Activated CD8-positive, alpha-beta memory T cell treated with anti-CD3 and anti-CD28 coated beads, Interleukin-2, amount 50 U/mL, for 1 hour (primary cell): ENCODE measurements at regions not wholly inside any gene's neighbourhood (a gene's known extent, or its start where the extent isn't known, plus 50 kb on each side); places are given as distances from the start of the nearest gene placed in this dataset.
"Not testable (repeated sequence)": the region's sequence is repeated elsewhere in the genome, so short reads cannot be mapped to it uniquely, and the experiment has no call there.

Experiments used
- DNase-seq: peaks from one replicate; pipeline ENCODE4 v3.0.0-alpha.2; 2020; ENCODE audit errors: extremely low read depth

DNA sequence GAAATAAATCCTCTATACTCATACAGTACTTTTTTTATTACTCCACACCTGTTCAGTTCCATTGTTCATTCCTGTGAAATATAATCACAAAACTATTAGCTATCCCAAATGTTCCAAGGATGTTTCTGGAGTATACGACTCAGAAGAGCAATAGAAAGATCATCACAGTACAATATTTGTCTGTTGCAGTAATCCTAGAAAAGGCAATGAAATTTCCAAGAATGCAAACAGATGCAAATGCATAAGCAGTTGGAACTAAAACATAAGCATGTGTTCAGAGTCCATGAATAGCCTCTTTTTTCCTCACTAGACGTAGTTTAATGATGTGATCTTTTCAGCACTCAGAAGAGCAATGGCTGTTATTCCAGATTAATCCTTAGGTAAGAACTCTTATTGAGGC is 55.2 kb downstream of the RTL3 start:
- no peak for DNase-seq

GRCh38 chrX:78595901-78596502 is 63.1 kb downstream of the RTL3 start:
- no peak for DNase-seq

DNA sequence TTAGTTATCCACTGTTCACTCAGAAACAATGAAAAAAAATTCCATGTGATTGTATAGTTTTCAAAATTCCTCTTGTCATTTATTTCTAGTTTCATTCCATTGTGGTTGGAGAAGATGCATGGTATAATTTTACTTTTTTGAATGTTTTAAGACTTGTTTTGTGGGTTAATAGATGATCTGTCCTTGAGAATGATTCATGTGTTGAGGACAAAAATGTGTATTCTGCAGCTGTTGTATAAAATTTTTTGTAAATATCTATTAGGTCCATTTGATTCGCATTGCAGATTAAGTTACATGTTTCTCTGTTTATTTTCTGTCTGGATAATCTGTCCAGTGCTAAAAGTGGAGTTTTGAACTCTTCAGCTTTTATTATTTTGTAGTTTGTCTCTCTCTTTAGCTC is 65.4 kb downstream of the RTL3 start:
- DNase-seq, result no peak

GRCh38 chrX:78592030-78592429 is 67.1 kb downstream of the RTL3 start:
- no peak for DNase-seq

DNA sequence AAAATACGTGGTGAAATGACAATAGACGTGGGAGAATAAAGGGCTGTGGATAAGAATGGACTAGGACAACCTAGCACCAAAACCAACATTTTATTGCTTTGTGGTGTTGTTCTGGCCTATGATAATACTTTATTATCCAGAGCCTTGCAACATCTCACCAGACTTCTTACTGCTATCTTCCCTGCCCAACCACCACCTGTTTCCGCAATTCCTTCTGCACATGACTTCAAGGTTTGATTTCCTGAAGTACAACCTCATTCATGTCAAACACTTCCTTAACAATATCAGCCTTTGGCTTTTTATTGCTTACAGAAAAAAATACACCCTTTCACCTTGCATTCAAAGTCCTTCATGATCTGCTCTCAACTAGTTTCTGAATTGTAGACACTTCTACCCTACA is 84.8 kb downstream of the RTL3 start:
- DNase-seq, result no peak

- DNase-seq, result no peak
Measured at GRCh38 chrX:78573630-78574029, 85.5 kb downstream of the RTL3 start.

GRCh38 chrX:78571849-78572248 is 87.3 kb downstream of the RTL3 start:
- no peak for DNase-seq

DNA sequence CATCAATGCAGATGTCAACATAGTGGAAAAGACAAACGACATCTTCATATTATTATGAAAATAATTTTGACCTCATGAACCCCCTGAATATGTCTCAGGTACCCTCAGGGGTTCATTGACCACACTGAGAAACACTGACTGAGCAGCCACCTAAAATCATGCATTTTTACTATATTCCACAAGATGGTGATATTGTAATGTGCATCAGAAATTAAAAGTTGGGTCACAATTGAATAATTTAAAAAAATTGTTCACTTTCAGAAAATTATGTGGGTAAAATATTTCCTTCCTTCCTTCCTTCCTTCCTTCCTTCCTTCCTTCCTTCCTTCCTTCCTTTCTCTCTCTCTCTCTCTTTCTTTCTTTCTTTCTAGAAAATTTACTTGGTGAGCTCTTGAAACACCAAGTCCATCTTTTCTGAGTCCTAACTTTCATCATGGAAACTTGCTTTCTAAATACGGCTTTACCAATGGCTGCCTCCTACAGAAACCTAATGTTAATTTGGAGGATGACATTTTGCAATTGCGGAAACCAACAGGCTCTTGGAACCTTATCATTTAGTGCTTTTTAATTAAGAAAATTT is 103.6 kb downstream of the RTL3 start:
- DNase-seq, result no peak

DNA sequence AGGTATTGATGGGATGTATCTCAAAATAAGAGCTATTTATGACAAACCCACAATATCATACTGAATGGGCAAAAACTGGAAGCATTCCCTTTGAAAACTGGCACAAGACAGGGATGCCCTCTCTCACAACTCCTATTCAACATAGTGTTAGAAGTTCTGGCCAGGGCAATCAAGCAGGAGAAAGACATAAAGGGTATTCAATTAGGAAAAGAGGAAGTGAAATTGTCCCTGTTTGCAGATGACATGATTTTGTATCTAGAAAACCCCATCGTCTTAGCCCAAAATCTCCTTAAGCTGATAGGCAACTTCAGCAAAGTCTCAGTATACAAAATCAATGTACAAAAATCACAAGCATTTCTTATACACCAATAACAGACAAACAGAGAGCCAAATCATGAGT is 106.5 kb downstream of the RTL3 start:
- not testable (repeated sequence) for DNase-seq

DNA sequence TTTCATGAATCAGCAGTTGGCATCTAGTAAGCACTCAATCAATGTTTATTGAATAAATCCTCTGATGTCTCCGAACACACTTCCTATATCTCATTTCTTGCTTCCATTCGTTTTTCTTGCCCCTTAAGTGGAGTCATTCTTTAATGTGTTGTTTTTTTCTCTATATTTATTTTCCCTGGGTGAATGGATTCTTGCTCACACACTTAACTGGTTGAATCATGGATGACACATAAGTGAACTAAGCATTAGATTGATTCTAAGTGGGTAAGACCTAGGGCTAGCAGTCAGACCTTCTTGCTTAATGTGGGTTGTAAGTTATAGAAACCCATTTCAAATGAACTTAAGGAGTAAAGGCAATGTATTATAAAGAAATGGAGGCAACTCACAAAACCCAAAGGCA is 111.1 kb downstream of the RTL3 start:
- DNase-seq, result no peak

- DNase-seq, result no peak
Measured at GRCh38 chrX:78545233-78545632, 113.9 kb downstream of the RTL3 start.

DNA sequence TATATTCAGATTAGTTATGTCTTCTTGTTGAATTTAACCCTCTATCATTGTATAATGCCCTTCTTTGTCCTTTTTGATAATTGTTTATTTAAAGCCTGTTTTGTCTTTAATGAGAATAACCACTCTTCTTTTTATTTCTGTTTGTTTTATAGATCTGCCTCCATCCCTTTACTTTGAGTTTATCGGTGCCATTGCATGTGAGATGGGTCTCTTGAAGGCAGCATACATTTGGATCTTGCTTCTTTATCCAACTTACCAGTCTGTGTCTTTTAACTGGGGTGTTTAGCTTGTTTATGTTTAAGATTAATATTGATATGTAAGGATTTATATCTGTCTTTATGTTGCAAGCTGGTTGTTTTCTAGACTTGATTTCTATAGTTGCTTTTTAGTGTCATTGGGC is 115.8 kb downstream of the RTL3 start:
- no peak for DNase-seq

DNA sequence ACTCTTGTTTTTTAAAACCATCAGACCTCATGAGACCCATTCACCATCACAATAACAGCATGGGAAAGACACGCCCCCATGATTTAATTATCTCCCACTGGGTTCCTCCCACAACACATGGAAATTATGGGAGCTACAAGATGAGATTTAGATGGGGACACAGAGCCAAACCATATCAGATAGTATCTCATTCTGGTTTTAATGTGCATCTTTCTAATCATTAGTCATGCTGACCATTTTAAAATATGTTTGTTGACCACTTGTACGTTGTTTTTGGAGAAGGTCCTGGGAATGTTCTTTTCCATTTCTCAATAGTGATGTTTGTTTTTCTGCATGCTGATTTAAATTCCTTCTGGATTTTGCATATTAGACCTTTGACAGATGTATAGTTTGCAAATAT is 119.0 kb downstream of the RTL3 start:
- DNase-seq, result no peak

DNA sequence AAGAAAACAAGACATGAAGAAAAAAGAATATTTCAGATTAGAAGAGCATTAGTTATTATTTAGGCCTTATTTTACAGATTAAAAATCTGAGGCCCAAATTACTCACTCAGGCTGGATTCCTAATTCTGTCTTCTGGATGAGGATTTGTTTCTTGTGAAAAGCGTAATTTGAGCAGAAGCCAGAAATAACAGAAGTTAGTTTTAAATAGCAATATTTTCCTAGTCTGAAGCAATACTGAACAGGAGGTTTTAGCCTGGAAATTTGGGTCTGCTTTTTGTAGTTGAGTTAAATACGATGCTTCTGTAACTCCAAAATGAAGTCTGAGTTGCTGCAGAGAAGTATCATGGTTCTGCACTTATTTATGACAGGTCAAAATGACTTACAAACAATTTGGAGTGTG is 124.9 kb downstream of the RTL3 start:
- no peak for DNase-seq

- no peak for DNase-seq
Measured at GRCh38 chrX:78532363-78532762, 126.8 kb downstream of the RTL3 start.

GRCh38 chrX:78527818-78528217 is 131.3 kb downstream of the RTL3 start:
- no peak for DNase-seq

DNA sequence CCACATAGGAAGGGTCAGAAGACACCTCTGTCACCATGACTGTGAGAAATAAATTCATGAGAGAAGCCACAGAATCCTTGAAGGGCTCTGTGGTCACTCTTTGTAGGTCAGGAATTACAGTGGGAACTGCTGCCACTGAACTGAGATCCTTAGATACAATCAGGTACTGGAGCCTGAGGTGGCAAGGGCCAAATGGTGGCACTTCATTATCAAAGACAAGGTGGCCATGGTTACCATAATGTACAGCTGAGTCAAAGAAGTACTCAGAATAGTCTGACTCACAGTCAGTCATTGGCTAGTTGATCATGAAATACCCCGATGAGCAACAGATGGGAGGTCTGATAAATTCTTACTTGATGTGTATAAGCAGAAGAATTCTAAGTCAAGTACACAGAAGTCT is 131.9 kb downstream of the RTL3 start:
- DNase-seq, result no peak

- DNase-seq, result no peak
Measured at GRCh38 chrX:78522601-78523000, 136.5 kb downstream of the RTL3 start.

DNA sequence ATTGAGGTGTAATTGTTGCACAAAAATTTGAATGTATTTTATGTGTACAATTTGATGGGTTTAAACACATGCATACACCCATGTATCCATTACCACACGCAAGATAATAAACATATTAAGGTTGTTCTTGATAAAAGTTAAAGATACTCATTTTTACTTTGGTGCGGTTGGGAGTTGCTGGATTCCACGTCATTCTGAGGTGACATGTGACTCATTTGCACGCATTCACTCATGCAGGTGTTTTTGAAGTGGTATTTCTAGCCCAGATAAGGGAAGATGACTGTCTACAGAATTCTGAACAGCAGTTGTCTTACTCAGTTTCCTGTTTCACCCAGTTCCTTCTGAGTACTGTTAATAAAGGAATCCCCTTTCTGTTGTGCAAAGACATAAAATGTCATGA is 142.0 kb downstream of the RTL3 start:
- peak; percentile 37 for DNase-seq

- DNase-seq, result no peak
Measured at GRCh38 chrX:78514852-78515251, 144.3 kb downstream of the RTL3 start.

DNA sequence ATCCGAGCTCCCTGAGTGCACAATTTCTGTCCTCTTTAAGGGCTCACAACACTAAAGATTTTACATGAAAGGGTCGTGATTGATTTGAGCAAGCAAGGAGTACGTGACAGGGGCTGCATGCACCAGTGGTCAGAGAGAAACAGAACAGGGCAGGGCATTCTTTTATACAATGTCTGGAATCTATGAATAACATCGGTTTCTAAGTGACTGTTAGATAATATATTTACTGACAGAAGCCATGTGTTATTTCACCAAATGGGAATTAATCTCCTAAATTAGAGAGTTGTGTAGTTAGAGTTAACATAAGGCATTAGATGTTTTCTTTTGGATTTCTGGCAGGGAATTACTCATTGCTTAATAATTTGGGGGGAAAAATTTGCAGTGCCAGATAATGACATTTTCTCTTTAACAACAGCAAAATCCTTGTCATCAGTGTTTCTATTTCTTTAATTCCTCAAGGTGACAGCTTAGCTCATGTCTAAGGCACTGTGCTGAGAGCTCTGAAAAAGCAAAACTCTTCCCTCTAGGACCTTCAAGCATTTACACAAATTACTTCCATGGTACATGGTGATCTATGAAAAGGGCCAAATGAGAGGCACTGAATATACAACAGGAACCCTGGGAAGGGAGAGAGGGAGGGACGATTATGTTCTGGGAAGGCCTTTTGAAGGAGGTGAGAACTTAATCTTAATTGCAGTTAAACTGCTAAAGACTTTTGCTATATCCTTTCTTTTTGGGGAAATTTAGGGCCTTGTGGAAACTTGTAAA is 145.0 kb downstream of the RTL3 start:
- DNase-seq, result no peak

DNA sequence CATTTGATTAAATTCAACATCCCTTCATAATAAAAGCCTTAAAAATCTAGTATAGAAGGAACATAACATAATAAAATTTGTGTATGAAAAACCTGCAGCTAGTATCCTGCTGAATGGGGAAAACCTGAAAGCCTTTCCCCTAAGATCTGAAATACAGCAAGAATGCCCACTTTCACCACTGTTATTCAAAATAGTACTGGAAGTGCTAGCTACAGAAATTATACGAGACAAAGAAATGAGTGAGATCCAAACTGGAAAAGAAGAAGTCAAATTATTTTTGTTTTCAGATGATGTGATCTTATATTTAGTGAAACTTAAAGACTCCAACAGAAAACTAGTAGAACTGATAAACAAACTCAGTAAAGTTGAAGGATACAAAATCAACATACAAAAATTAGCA is 152.9 kb downstream of the RTL3 start:
- no peak for DNase-seq

DNA sequence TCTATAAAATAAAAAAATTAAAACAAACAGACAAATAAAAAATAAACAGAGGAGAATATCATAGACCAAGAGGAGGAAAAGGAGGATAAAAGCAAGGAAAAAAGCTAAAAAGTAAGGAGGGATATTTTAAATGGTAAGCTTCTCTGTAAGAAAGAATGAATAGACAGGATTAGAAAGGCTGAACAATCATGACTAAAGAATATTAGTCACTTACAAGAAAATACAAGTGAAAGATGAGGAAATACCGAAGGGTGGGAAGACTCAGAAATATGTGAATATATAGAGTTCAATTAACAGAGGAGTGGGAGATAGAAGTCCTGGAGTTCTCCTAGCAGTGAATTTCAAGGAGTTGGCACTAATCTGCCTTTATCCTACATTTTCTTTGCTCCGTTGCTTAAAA is 162.6 kb downstream of the RTL3 start:
- DNase-seq, result no peak
